ENCODE measurements at regions not wholly inside any gene's neighbourhood (a gene's known extent, or its start where the extent isn't known, plus 50 kb on each side); places are given as distances from the start of the nearest gene placed in this dataset.

GRCh38 chr11:81032906-81033305, 1592.1 kb upstream of the TENM4 start:
- ATAC-seq (ENCODE audit: insufficient read depth, low FRiP score) (no peak), DNase-seq (no peak)
- Histone ChIP-seq H3K36me3 (ENCODE audit: control insufficient read depth in 4 of 4, insufficient read depth in 4 of 4, low read length in 4 of 4) (no peaks in the 10 kb centered on the region), H3K9ac (ENCODE audit: insufficient read depth in 1 of 2, low read length in 2 of 2) (no peak overlapping the region), H3K27me3 (ENCODE audit: control insufficient read depth in 3 of 3, insufficient read depth in 3 of 3, low read length in 2 of 3) (no peaks in the 10 kb centered on the region), H3K9me3 (ENCODE audit: control insufficient read depth in 4 of 4, insufficient read depth in 3 of 4, low read length in 3 of 4) (peaks cover 0 to 12% (median 6%) of the 10 kb centered on the region in 4 donors), H3K4me1 (ENCODE audit: control insufficient read depth in 5 of 5, insufficient read depth in 5 of 5, low read length in 5 of 5) (no peaks in the 10 kb centered on the region), H3K27ac (ENCODE audit: low read depth in 1 of 2, low read length in 1 of 2) (no peak overlapping the region), H3K4me3 (no peak overlapping the region)
- no peak for TF ChIP-seq CTCF (IDR thresholded peaks at IDR 0.05; ENCODE audit: control extremely low read depth, extremely low read depth)
- WGBS, 2 donors = 93 to 95% methylated on average over 10 of the region's 10 CpGs

DNA sequence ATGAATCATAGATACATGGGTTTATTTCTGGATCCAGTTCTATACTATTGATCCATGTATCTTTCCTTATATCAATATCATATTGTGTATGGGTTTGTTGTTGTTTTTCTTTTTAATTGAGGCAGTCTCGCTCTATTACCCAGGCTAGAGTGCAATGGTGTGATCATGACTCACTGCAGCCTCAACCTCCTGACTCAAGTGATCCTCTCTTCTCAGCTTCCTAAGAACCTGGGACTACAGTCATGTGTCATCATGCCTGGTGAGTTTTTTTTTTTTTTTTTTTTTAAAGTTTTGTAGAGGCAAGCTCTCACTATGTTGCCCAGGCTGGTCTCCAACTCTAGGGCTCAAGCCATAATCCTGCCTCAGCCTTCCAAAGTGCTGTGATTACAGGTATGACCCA, 1589.4 kb upstream of the TENM4 start:
- Histone ChIP-seq H3K9me3 (ENCODE audit: control insufficient read depth in 4 of 4, insufficient read depth in 3 of 4, low read length in 3 of 4) (peaks cover 0 to 3% (median 0%) of the 10 kb centered on the region in 4 donors), H3K4me3 (no peak overlapping the region), H3K27ac (ENCODE audit: low read depth in 1 of 2, low read length in 1 of 2) (no peak overlapping the region), H3K9ac (ENCODE audit: insufficient read depth in 1 of 2, low read length in 2 of 2) (no peak overlapping the region), H3K4me1 (ENCODE audit: control insufficient read depth in 5 of 5, insufficient read depth in 5 of 5, low read length in 5 of 5) (no peaks in the 10 kb centered on the region), H3K27me3 (ENCODE audit: control insufficient read depth in 3 of 3, insufficient read depth in 3 of 3, low read length in 2 of 3) (no peaks in the 10 kb centered on the region), H3K36me3 (ENCODE audit: control insufficient read depth in 4 of 4, insufficient read depth in 4 of 4, low read length in 4 of 4) (no peaks in the 10 kb centered on the region)
- ATAC-seq (ENCODE audit: insufficient read depth, low FRiP score) (no peak), DNase-seq (no peak)
- 93% methylated on average over 1 of the region's 1 CpG for WGBS, 2 donors
- TF ChIP-seq CTCF (IDR thresholded peaks at IDR 0.05; ENCODE audit: control extremely low read depth, extremely low read depth) = no peak

GRCh38 chr11:81026032-81026431, 1585.2 kb upstream of the TENM4 start:
- Histone ChIP-seq H3K36me3 (ENCODE audit: control insufficient read depth in 4 of 4, insufficient read depth in 4 of 4, low read length in 4 of 4) (no peaks in the 10 kb centered on the region), H3K4me1 (ENCODE audit: control insufficient read depth in 5 of 5, insufficient read depth in 5 of 5, low read length in 5 of 5) (no peaks in the 10 kb centered on the region), H3K9me3 (ENCODE audit: control insufficient read depth in 4 of 4, insufficient read depth in 3 of 4, low read length in 3 of 4) (no peaks in the 10 kb centered on the region), H3K27ac (ENCODE audit: low read depth in 1 of 2, low read length in 1 of 2) (no peak overlapping the region), H3K4me3 (no peak overlapping the region), H3K9ac (ENCODE audit: insufficient read depth in 1 of 2, low read length in 2 of 2) (no peak overlapping the region), H3K27me3 (ENCODE audit: control insufficient read depth in 3 of 3, insufficient read depth in 3 of 3, low read length in 2 of 3) (no peaks in the 10 kb centered on the region)
- ATAC-seq (ENCODE audit: insufficient read depth, low FRiP score) (no peak), DNase-seq (no peak)
- no peak for TF ChIP-seq CTCF (IDR thresholded peaks at IDR 0.05; ENCODE audit: control extremely low read depth, extremely low read depth)
- 84 to 94% methylated on average over 1 of the region's 1 CpG for WGBS, 2 donors

DNA sequence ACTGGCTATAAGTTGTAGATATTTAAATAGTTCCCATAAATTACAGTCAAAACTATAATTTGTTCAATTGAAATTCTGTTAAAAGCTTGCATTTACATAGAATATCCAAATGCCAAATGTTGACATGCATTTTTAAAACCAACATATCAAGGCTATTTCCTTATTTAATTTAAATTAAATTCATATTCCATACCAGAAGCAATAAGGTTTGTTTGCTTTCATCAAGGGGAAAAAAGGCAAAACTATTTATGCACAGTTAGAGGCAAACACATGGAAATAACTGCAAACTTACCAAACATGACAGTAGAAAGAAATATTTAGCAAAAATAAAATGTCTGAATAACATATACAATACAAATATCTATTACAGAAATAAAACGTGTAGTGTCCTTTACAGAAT, 1581.2 kb upstream of the TENM4 start:
- no peak overlapping the region for H3K9ac ChIP-seq (ENCODE audit: insufficient read depth in 1 of 2, low read length in 2 of 2)
- H3K4me1 ChIP-seq (ENCODE audit: control insufficient read depth in 5 of 5, insufficient read depth in 5 of 5, low read length in 5 of 5) = no peaks in the 10 kb centered on the region
- H3K4me3 ChIP-seq = no peak overlapping the region
- H3K27ac ChIP-seq (ENCODE audit: low read depth in 1 of 2, low read length in 1 of 2) = no peak overlapping the region
- no peaks in the 10 kb centered on the region for H3K27me3 ChIP-seq (ENCODE audit: control insufficient read depth in 3 of 3, insufficient read depth in 3 of 3, low read length in 2 of 3)
- no peak for TF ChIP-seq CTCF (IDR thresholded peaks at IDR 0.05; ENCODE audit: control extremely low read depth, extremely low read depth)
- no peaks in the 10 kb centered on the region for H3K36me3 ChIP-seq (ENCODE audit: control insufficient read depth in 4 of 4, insufficient read depth in 4 of 4, low read length in 4 of 4)
- ATAC-seq (ENCODE audit: insufficient read depth, low FRiP score) = no peak
- no peak for DNase-seq
- WGBS, 2 donors = 62 to 73% methylated on average over 1 of the region's 1 CpG
- H3K9me3 ChIP-seq (ENCODE audit: control insufficient read depth in 4 of 4, insufficient read depth in 3 of 4, low read length in 3 of 4) = no peaks in the 10 kb centered on the region

Data from lung (tissue), 11 donors.